Trophoblast cell (in vitro differentiated cells and primary cell): ENCODE measurements at regions not wholly inside any gene's neighbourhood (a gene's known extent, or its start where the extent isn't known, plus 50 kb on each side); places are given as distances from the start of the nearest gene placed in this dataset.

ENCODE experiments used
- DNase-seq, 2 donors: peaks; one replicate each; pipeline ENCODE4 v3.0.0-alpha.2; 2016
- H2AFZ ChIP-seq: 2 replicates; pipeline ENCODE4 v1.6.1; 2013; ENCODE audit warnings: low read length, moderate library complexity, mild to moderate bottlenecking; ENCODE audit not compliant: insufficient read depth, poor library complexity
- H2AK5ac ChIP-seq: 2 replicates; pipeline ENCODE4 v1.6.1; 2013; ENCODE audit warnings: mild to moderate bottlenecking, low read length
- H2BK120ac ChIP-seq: 2 replicates; pipeline ENCODE4 v1.6.1; 2013; ENCODE audit warnings: low read length, mild to moderate bottlenecking, moderate library complexity; ENCODE audit not compliant: insufficient read depth, poor library complexity
- H2BK12ac ChIP-seq: 2 replicates; pipeline ENCODE4 v1.6.1; 2013; ENCODE audit warnings: mild to moderate bottlenecking, low read length, moderate library complexity
- H2BK5ac ChIP-seq: 2 replicates; pipeline ENCODE4 v1.6.1; 2013; ENCODE audit warnings: low read length, low read depth, moderate library complexity, mild to moderate bottlenecking; ENCODE audit not compliant: poor library complexity
- H3K14ac ChIP-seq: 2 replicates; pipeline ENCODE4 v1.6.1; 2013; ENCODE audit warnings: mild to moderate bottlenecking, low read length
- H3K18ac ChIP-seq: 2 replicates; pipeline ENCODE4 v1.6.1; 2013; ENCODE audit warnings: mild to moderate bottlenecking, low read length
- H3K23ac ChIP-seq: 2 replicates; pipeline ENCODE4 v1.6.1; 2013; ENCODE audit warnings: low read length
- H3K27ac ChIP-seq: 2 replicates; pipeline ENCODE4 v1.5.1; 2013; ENCODE audit warnings: low read depth, mild to moderate bottlenecking, inconsistent platforms, low read length, moderate library complexity
- H3K27me3 ChIP-seq: 2 replicates; pipeline ENCODE4 v1.6.1; 2013; ENCODE audit warnings: inconsistent platforms, mild to moderate bottlenecking, low read length, moderate library complexity; ENCODE audit not compliant: insufficient read depth
- H3K36me3 ChIP-seq, 2 experiments: 1 replicate in 1 of 2; 2 replicates in 1 of 2; pipeline ENCODE4 v1.6.1; 2013; ENCODE audit warnings: low read length in 2 of 2, mild to moderate bottlenecking in 2 of 2, moderate library complexity in 1 of 2; ENCODE audit not compliant: insufficient read depth in 2 of 2, control insufficient read depth in 1 of 2
- H3K4ac ChIP-seq: 2 replicates; pipeline ENCODE4 v1.6.1; 2013; ENCODE audit warnings: low read depth, mild to moderate bottlenecking, low read length, moderate library complexity
- H3K4me1 ChIP-seq, 2 experiments: 1 replicate in 1 of 2; 2 replicates in 1 of 2; pipeline ENCODE4 v1.6.1; 2013; ENCODE audit warnings: low read length in 2 of 2, mild to moderate bottlenecking in 2 of 2, moderate library complexity in 1 of 2; ENCODE audit not compliant: insufficient read depth in 2 of 2, control insufficient read depth in 1 of 2
- H3K4me2 ChIP-seq: 2 replicates; pipeline ENCODE4 v1.6.1; 2013; ENCODE audit warnings: inconsistent platforms, mild to moderate bottlenecking, low read length, moderate library complexity
- H3K4me3 ChIP-seq: 2 replicates; pipeline ENCODE4 v1.5.1; 2013; ENCODE audit warnings: mild to moderate bottlenecking, low read depth, low read length, inconsistent platforms
- H3K79me1 ChIP-seq: one replicate; pipeline ENCODE4 v1.6.1; 2013; ENCODE audit warnings: low read length
- H3K79me2 ChIP-seq: 2 replicates; pipeline ENCODE4 v1.6.1; 2013; ENCODE audit warnings: low read length, mild to moderate bottlenecking; ENCODE audit not compliant: control insufficient read depth, insufficient read depth, poor library complexity
- H3K9ac ChIP-seq: 2 replicates; pipeline ENCODE4 v1.6.1; 2013; ENCODE audit warnings: mild to moderate bottlenecking, low read length
- H3K9me3 ChIP-seq: 2 replicates; pipeline ENCODE4 v1.6.1; 2013; ENCODE audit warnings: low read depth, mild to moderate bottlenecking, control low read depth, inconsistent platforms, low read length; ENCODE audit not compliant: insufficient read depth
- H4K12ac ChIP-seq: 2 replicates; pipeline ENCODE4 v1.6.1; 2013; ENCODE audit warnings: low read depth, mild to moderate bottlenecking, low read length, moderate library complexity
- H4K8ac ChIP-seq: 2 replicates; pipeline ENCODE4 v1.6.1; 2013; ENCODE audit warnings: low read depth, mild to moderate bottlenecking, low read length, moderate library complexity
- H4K91ac ChIP-seq: one replicate; pipeline ENCODE4 v1.6.1; 2013; ENCODE audit warnings: low read depth, mild to moderate bottlenecking, low read length, moderate library complexity
- WGBS: extraction: QIAGEN DNeasy Blood & Tissue Kit; methylation state at CpG from one replicate; pipeline ENCODE4 v1.1.7; 2013; ENCODE audit warnings: missing lambda C conversion rate; ENCODE audit not compliant: insufficient read length, insufficient coverage; ENCODE audit errors: extremely low coverage; 5-methylcytosine and 5-hydroxymethylcytosine counted together

DNA sequence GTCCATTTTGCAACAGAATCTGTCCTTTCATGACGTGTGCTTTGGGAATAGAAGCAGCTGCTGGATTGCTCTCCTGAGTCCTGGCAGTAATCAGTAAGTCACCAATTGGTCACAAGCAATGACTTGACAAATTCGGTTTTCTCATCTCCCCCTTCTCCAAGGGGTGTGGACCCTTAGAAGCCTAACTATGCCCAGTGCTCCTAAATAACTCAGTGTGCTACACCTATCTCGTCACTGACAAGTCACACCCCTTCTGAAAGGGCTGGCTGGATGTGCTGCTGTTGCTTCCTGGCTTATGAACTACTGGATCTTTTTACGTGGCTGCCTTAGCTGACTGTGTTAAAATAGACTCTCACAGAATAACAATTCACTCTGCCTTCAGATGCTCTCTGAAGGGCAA is 1351.5 kb downstream of the ZPLD1 start:
- H2BK5ac ChIP-seq = no peak overlapping the region
- no peak overlapping the region for H2AK5ac ChIP-seq
- DNase-seq = peak in 1 of 2 donors; percentile 8

GRCh38 chr3:103787164-103787871 is 1352.5 kb downstream of the ZPLD1 start:
- Histone ChIP-seq H3K36me3 (no peaks in the 10 kb centered on the region), H2BK5ac (no peak overlapping the region), H3K4me2 (no peak overlapping the region), H3K4me3 (no peak overlapping the region), H2AK5ac (no peak overlapping the region), H3K27me3 (no peaks in the 10 kb centered on the region), H2BK120ac (no peak overlapping the region), H2BK12ac (no peak overlapping the region), H3K23ac (no peak overlapping the region), H2AFZ (no peak overlapping the region), H3K4me1 (no peaks in the 10 kb centered on the region), H3K14ac (no peak overlapping the region), H3K9ac (no peak overlapping the region), H4K12ac (no peak overlapping the region), H4K8ac (no peak overlapping the region), H3K79me1 (no peaks in the 10 kb centered on the region), H3K9me3 (no peaks in the 10 kb centered on the region), H3K18ac (no peak overlapping the region), H3K27ac (no peak overlapping the region), H3K4ac (no peak overlapping the region), H3K79me2 (no peaks in the 10 kb centered on the region), H4K91ac (no peak overlapping the region)
- DNase-seq = peak in 1 of 2 donors; percentile 42
- WGBS = no CpG with 5 or more reads among the region's 3 CpGs

More for the DNA sequence above, 1351.5 kb downstream of the ZPLD1 start:
- Histone ChIP-seq H2AFZ (no peak overlapping the region), H3K79me1 (no peaks in the 10 kb centered on the region), H3K4me1 (no peaks in the 10 kb centered on the region), H3K4ac (no peak overlapping the region), H4K12ac (no peak overlapping the region), H3K79me2 (no peaks in the 10 kb centered on the region), H3K27me3 (no peaks in the 10 kb centered on the region), H4K8ac (no peak overlapping the region), H2BK120ac (no peak overlapping the region), H3K9me3 (no peaks in the 10 kb centered on the region), H3K4me3 (no peak overlapping the region), H2BK12ac (no peak overlapping the region), H3K23ac (no peak overlapping the region), H3K36me3 (no peaks in the 10 kb centered on the region), H3K27ac (no peak overlapping the region), H3K9ac (no peak overlapping the region), H3K4me2 (no peak overlapping the region), H3K14ac (no peak overlapping the region), H3K18ac (no peak overlapping the region), H4K91ac (no peak overlapping the region)
- WGBS = no CpG with 5 or more reads among the region's 4 CpGs

- Histone ChIP-seq H3K14ac (no peak overlapping the region), H4K8ac (no peak overlapping the region), H3K18ac (no peak overlapping the region), H4K91ac (no peak overlapping the region), H2AFZ (no peak overlapping the region), H3K4me3 (no peak overlapping the region), H2BK12ac (no peak overlapping the region), H3K79me2 (no peaks in the 10 kb centered on the region), H2BK120ac (no peak overlapping the region), H3K36me3 (no peaks in the 10 kb centered on the region), H4K12ac (no peak overlapping the region), H3K4me2 (no peak overlapping the region), H3K23ac (no peak overlapping the region), H3K4me1 (no peaks in the 10 kb centered on the region), H2BK5ac (no peak overlapping the region), H3K27ac (no peak overlapping the region), H3K27me3 (no peaks in the 10 kb centered on the region), H3K9me3 (no peaks in the 10 kb centered on the region), H3K9ac (no peak overlapping the region), H3K79me1 (no peaks in the 10 kb centered on the region), H2AK5ac (no peak overlapping the region), H3K4ac (no peak overlapping the region)
- no peak for DNase-seq
- WGBS = no CpG with 5 or more reads among the region's 2 CpGs
These were observed 1353.1 kb downstream of the ZPLD1 start for GRCh38 chr3:103787879-103788278.

DNA sequence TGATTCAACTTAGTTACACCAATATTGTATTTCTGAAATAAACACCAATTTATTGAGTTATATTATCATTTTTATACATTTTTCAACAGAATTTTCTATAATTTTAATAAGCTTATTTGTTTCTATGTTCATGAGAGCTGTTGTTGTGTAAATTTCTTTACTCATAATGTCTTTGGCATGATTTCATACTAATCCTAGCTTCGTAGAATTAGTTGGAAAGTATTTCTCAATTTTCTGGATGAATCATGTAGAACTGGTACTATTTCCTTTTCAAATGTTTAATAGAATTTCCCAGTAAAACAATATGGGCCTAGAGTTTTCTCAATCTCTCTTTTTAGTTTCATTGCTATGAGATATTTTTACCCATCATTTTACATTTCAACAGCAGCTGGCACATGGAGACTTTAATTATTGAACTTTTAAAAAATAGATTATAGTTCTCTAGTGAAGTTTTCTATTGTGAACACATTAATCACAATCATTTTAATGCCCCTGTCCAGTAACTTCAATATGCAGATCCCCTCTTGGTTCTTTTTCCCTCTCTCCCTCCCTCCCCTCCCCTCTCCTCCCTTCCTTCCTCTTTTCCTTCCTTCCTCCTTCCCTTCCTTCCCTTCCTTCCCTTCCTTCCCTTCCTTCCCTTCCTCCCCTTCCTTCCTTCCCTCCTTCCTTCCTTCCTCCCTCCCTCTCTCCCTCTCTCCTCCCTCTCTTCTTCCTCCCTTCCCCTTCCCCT is 1357.1 kb downstream of the ZPLD1 start:
- no peak overlapping the region for H2BK5ac ChIP-seq
- no peak overlapping the region for H2AFZ ChIP-seq
- no peaks in the 10 kb centered on the region for H3K27me3 ChIP-seq
- no peak overlapping the region for H2BK120ac ChIP-seq
- no peak overlapping the region for H3K4me2 ChIP-seq
- H4K91ac ChIP-seq = no peak overlapping the region
- H3K4me3 ChIP-seq = no peak overlapping the region
- H2BK12ac ChIP-seq = no peak overlapping the region
- no peak overlapping the region for H3K18ac ChIP-seq
- DNase-seq = no peak
- H3K9ac ChIP-seq = no peak overlapping the region
- no peaks in the 10 kb centered on the region for H3K36me3 ChIP-seq
- H3K27ac ChIP-seq = no peak overlapping the region
- no peak overlapping the region for H4K12ac ChIP-seq
- H3K4ac ChIP-seq = no peak overlapping the region
- H4K8ac ChIP-seq = no peak overlapping the region
- no peak overlapping the region for H3K23ac ChIP-seq
- no peaks in the 10 kb centered on the region for H3K79me2 ChIP-seq
- no CpG with 5 or more reads among the region's 1 CpG for WGBS
- no peak overlapping the region for H2AK5ac ChIP-seq
- no peaks in the 10 kb centered on the region for H3K9me3 ChIP-seq
- H3K14ac ChIP-seq = no peak overlapping the region
- no peaks in the 10 kb centered on the region for H3K4me1 ChIP-seq
- H3K79me1 ChIP-seq = no peaks in the 10 kb centered on the region
